ENCODE measurements at regions not wholly inside any gene's neighbourhood (a gene's known extent, or its start where the extent isn't known, plus 50 kb on each side); places are given as distances from the start of the nearest gene placed in this dataset.
A peak's percentile ranks its signal among the peaks of the same experiment; 100 is the strongest.
"Not testable (repeated sequence)": the region's sequence is repeated elsewhere in the genome, so short reads cannot be mapped to it uniquely, and the experiment has no call there.

- intact Hi-C loops (cut with DNase I), result no loop called here
These were observed 168.2 kb downstream of the SUDS3 start for GRCh38 chr12:118544569-118544968.

GRCh38 chr12:118547606-118548005 is 171.3 kb downstream of the SUDS3 start:
- H3K4me3 ChIP-seq; H3K9me3 ChIP-seq; intact Hi-C loops (cut with DNase I); H3K27me3 ChIP-seq (ENCODE audit: insufficient read depth in 3 of 3, low read length in 2 of 3); H3K4me1 ChIP-seq; H3K27ac ChIP-seq; DNase-seq; ATAC-seq; H3K36me3 ChIP-seq (ENCODE audit: insufficient read depth in 1 of 2, low read depth in 1 of 2): not testable (repeated sequence)
- WGBS, 3 donors, result 93 to 96% (median 95%) methylated on average over 6 of the region's 6 CpGs

More at GRCh38 chr12:118544569-118544968, 168.2 kb downstream of the SUDS3 start:
- H3K27ac ChIP-seq, result no peak overlapping the region
- 56 to 71% (median 58%) methylated on average over 1 of the region's 1 CpG for WGBS, 3 donors
- TF ChIP-seq CTCF (IDR thresholded peaks at IDR 0.05), result no peak
- no peaks in the 10 kb centered on the region for H3K9me3 ChIP-seq
- no peak for DNase-seq
- ATAC-seq, result peak; percentile 65 to 95 (median 92)
- H3K27me3 ChIP-seq (ENCODE audit: insufficient read depth in 3 of 3, low read length in 2 of 3), result no peaks in the 10 kb centered on the region
- no peak overlapping the region for H3K4me3 ChIP-seq
- H3K4me1 ChIP-seq, result no peaks in the 10 kb centered on the region
- H3K36me3 ChIP-seq (ENCODE audit: insufficient read depth in 1 of 2, low read depth in 1 of 2), result no peaks in the 10 kb centered on the region

- H3K9me3 ChIP-seq, result no peaks in the 10 kb centered on the region
- H3K36me3 ChIP-seq (ENCODE audit: insufficient read depth in 1 of 2, low read depth in 1 of 2), result no peaks in the 10 kb centered on the region
- ATAC-seq (no peak), DNase-seq (no peak)
- WGBS, 3 donors, result 53 to 60% (median 54%) methylated on average over 4 of the region's 4 CpGs
- TF ChIP-seq CTCF (IDR thresholded peaks at IDR 0.05), result no peak
- H3K4me3 ChIP-seq, result no peak overlapping the region
- H3K4me1 ChIP-seq, result no peaks in the 10 kb centered on the region
- no peak overlapping the region for H3K27ac ChIP-seq
- intact Hi-C loops (cut with DNase I), result no loop called here
- no peaks in the 10 kb centered on the region for H3K27me3 ChIP-seq (ENCODE audit: insufficient read depth in 3 of 3, low read length in 2 of 3)
These were observed 172.6 kb downstream of the SUDS3 start for GRCh38 chr12:118548887-118549509.

GRCh38 chr12:118549510-118549980 is 173.2 kb downstream of the SUDS3 start:
- WGBS, 3 donors, result 64 to 70% (median 70%) methylated on average over 8 of the region's 8 CpGs
- no peaks in the 10 kb centered on the region for H3K27me3 ChIP-seq (ENCODE audit: insufficient read depth in 3 of 3, low read length in 2 of 3)

More at GRCh38 chr12:118549510-118549980, 173.2 kb downstream of the SUDS3 start:
- Histone ChIP-seq H3K4me1 (no peaks in the 10 kb centered on the region), H3K27ac (no peak overlapping the region), H3K36me3 (ENCODE audit: insufficient read depth in 1 of 2, low read depth in 1 of 2) (no peaks in the 10 kb centered on the region), H3K4me3 (no peak overlapping the region), H3K9me3 (no peaks in the 10 kb centered on the region)
- ATAC-seq (no peak), DNase-seq (no peak)
- TF ChIP-seq CTCF (IDR thresholded peaks at IDR 0.05), result no peak
- intact Hi-C loops (cut with DNase I), result no loop called here

Measured in psoas muscle (tissue), 7 donors.